T-cell (primary cell): ENCODE measurements at regions not wholly inside any gene's neighbourhood (a gene's known extent, or its start where the extent isn't known, plus 50 kb on each side); places are given as distances from the start of the nearest gene placed in this dataset.
"Not testable (repeated sequence)": the region's sequence is repeated elsewhere in the genome, so short reads cannot be mapped to it uniquely, and the experiment has no call there.

Experiments
- ATAC-seq, 4 experiments: fragments of 200-7000 bp in 3 of 4; fragments of 150-1000 bp in 1 of 4; cut with Tn5 transposase; replicated peaks in 1 of 4; 1 replicate in 3 of 4; 2 replicates in 1 of 4; pipeline ENCODE4 v1.10.0; 2021; ENCODE audit warnings: moderate library complexity in 3 of 4, mild to moderate bottlenecking in 2 of 4, moderate number of reproducible peaks in 1 of 4
- CTCF ChIA-PET, 2 donors: fragments of 300-600 bp; sonication (Branson Sonifier 250); formaldehyde crosslinking; loops; one replicate each; lab custom pipeline; 2022; ENCODE audit warnings: antibody characterized with exemption in 2 of 2; lab: Charles Lee
- POLR2A ChIA-PET, 2 donors: fragments of 300-600 bp; sonication (Branson Sonifier 250); formaldehyde crosslinking; loops; one replicate each; lab custom pipeline; 2022; ENCODE audit warnings: antibody characterized with exemption in 2 of 2; lab: Charles Lee
- DNase-seq, 35 experiments: peaks; one replicate each; pipeline versions ENCODE4 v3.0.0 to v3.0.0-alpha.2; 2013 to 2023
- H3K27ac ChIP-seq: one replicate; pipeline ENCODE4 v1.5.1; 2013; ENCODE audit warnings: low read length
- H3K27me3 ChIP-seq, 2 experiments: replicated peaks in 1 of 2; 1 replicate in 1 of 2; 2 replicates in 1 of 2; pipeline versions ENCODE4 v1.6.1 to v1.7.0; 2013; ENCODE audit warnings: low read length in 1 of 2, mixed read lengths in 1 of 2; ENCODE audit not compliant: control insufficient read depth in 2 of 2, insufficient read depth in 2 of 2; ENCODE audit errors: extremely low read depth in 1 of 2
- H3K36me3 ChIP-seq, 2 donors: 1 replicate in 1 of 2; 2 replicates in 1 of 2; pipeline versions ENCODE4 v1.6.1 to v1.7.0; 2013; ENCODE audit warnings: low read length in 1 of 2; ENCODE audit not compliant: control insufficient read depth in 2 of 2, insufficient read depth in 1 of 2; ENCODE audit errors: extremely low read depth in 1 of 2
- H3K4me1 ChIP-seq, 2 experiments: 1 replicate in 1 of 2; 2 replicates in 1 of 2; pipeline versions ENCODE4 v1.6.1 to v1.7.0; 2013; ENCODE audit warnings: low read length in 2 of 2, mixed read lengths in 1 of 2; ENCODE audit not compliant: insufficient read depth in 2 of 2, control insufficient read depth in 1 of 2; ENCODE audit errors: extremely low read depth in 1 of 2
- H3K4me3 ChIP-seq, 2 donors: 1 replicate in 1 of 2; 2 replicates in 1 of 2; pipeline versions ENCODE4 v1.5.1 to v1.7.0; 2013; ENCODE audit warnings: mild to moderate bottlenecking in 2 of 2, low read length in 1 of 2, moderate library complexity in 1 of 2; ENCODE audit not compliant: control insufficient read depth in 1 of 2; ENCODE audit errors: extremely low read depth in 1 of 2
- H3K9me3 ChIP-seq: 2 replicates; pipeline ENCODE4 v1.7.0; 2013
- H3K27ac Mint-ChIP-seq, 2 donors: one replicate each; pipeline ENCODE4 v1.8.0; 2020 to 2021; ENCODE audit warnings: mild to moderate bottlenecking in 2 of 2, mixed read lengths in 2 of 2
- H3K27me3 Mint-ChIP-seq, 2 donors: one replicate each; pipeline ENCODE4 v1.8.0; 2021 to 2022; ENCODE audit warnings: mixed read lengths in 2 of 2
- H3K36me3 Mint-ChIP-seq: one replicate; pipeline ENCODE4 v1.8.0; 2021; ENCODE audit warnings: mixed read lengths
- H3K4me1 Mint-ChIP-seq, 3 donors: one replicate each; pipeline ENCODE4 v1.8.0; 2020 to 2022; ENCODE audit warnings: mixed read lengths in 3 of 3, mild to moderate bottlenecking in 1 of 3
- H3K4me3 Mint-ChIP-seq, 3 donors: one replicate each; pipeline ENCODE4 v1.8.0; 2020 to 2022; ENCODE audit warnings: mild to moderate bottlenecking in 3 of 3, mixed read lengths in 3 of 3, moderate library complexity in 3 of 3
- H3K9me3 Mint-ChIP-seq, 3 donors: one replicate each; pipeline ENCODE4 v1.8.0; 2020 to 2022; ENCODE audit warnings: mixed read lengths in 3 of 3
- WGBS: methylation state at CpG from one replicate; pipeline ENCODE4 v1.1.5; 2013; ENCODE audit warnings: missing lambda C conversion rate; ENCODE audit not compliant: insufficient coverage; 5-methylcytosine and 5-hydroxymethylcytosine counted together

- CTCF ChIA-PET, result no interaction called here
- no peaks in the 10 kb centered on the region for H3K36me3 Mint-ChIP-seq
- 73% methylated on average over 2 of the region's 5 CpGs for WGBS
- Histone ChIP-seq H3K27ac (no peak overlapping the region), H3K4me1 (no peaks in the 10 kb centered on the region), H3K4me3 (no peak overlapping the region), H3K27me3 (no peaks in the 10 kb centered on the region), H3K36me3 (no peaks in the 10 kb centered on the region), H3K9me3 (no peaks in the 10 kb centered on the region)
- no peaks in the 10 kb centered on the region for H3K27me3 Mint-ChIP-seq
- no peaks in the 10 kb centered on the region for H3K4me1 Mint-ChIP-seq
- H3K4me3 Mint-ChIP-seq, result no peak overlapping the region
- no peaks in the 10 kb centered on the region for H3K9me3 Mint-ChIP-seq
- peak in 2 of 4 experiments; percentile 46 to 51 for ATAC-seq
- DNase-seq, result peak in 28 of 35 experiments; percentile 0 to 52 (median 16)
- H3K27ac Mint-ChIP-seq, result no peak overlapping the region
- POLR2A ChIA-PET, result no interaction called here
Measured at GRCh38 chr4:98828801-98829200, 100.1 kb downstream of the EIF4E start.

- Histone ChIP-seq H3K36me3 (no peaks in the 10 kb centered on the region), H3K27ac (no peak overlapping the region), H3K9me3 (no peaks in the 10 kb centered on the region), H3K4me3 (no peak overlapping the region), H3K27me3 (no peaks in the 10 kb centered on the region), H3K4me1 (no peaks in the 10 kb centered on the region)
- Mint-ChIP-seq H3K27me3 (no peaks in the 10 kb centered on the region), H3K36me3 (no peaks in the 10 kb centered on the region), H3K9me3 (no peaks in the 10 kb centered on the region), H3K4me1 (no peaks in the 10 kb centered on the region), H3K27ac (no peak overlapping the region), H3K4me3 (no peak overlapping the region)
- WGBS, result 79% methylated on average over 2 of the region's 3 CpGs
- no peak for ATAC-seq
- POLR2A ChIA-PET, result no interaction called here
- no peak for DNase-seq
- CTCF ChIA-PET, result no interaction called here
Measured at GRCh38 chr4:98827661-98828060, 101.3 kb downstream of the EIF4E start.

GRCh38 chr4:98822144-98822543 lies 106.8 kb downstream of the EIF4E start:
- Mint-ChIP-seq H3K4me1 (no peaks in the 10 kb centered on the region), H3K36me3 (no peaks in the 10 kb centered on the region), H3K4me3 (no peak overlapping the region), H3K27me3 (no peaks in the 10 kb centered on the region), H3K27ac (no peak overlapping the region), H3K9me3 (no peaks in the 10 kb centered on the region)
- DNase-seq, result no peak
- ChIA-PET POLR2A (interaction anchor here (0.6 to 0.7 kb wide), 3 partner anchors 480 to 1072 kb away, joined by 5 to 7 read pairs (median 5); no protein-coding TSS in a partner anchor), CTCF (interaction anchor here in 1 of 2 donors (1.3 kb wide), 1 partner anchor 353 kb away, joined by 3 read pairs; no protein-coding TSS in a partner anchor)
- no peak for ATAC-seq
- Histone ChIP-seq H3K9me3 (no peaks in the 10 kb centered on the region), H3K4me1 (no peaks in the 10 kb centered on the region), H3K36me3 (no peaks in the 10 kb centered on the region), H3K27me3 (no peaks in the 10 kb centered on the region), H3K27ac (no peak overlapping the region), H3K4me3 (no peak overlapping the region)
- no CpG with 5 or more reads among the region's 4 CpGs for WGBS

GRCh38 chr4:98818116-98818515 lies 110.8 kb downstream of the EIF4E start:
- H3K9me3 Mint-ChIP-seq, H3K27me3 ChIP-seq, H3K27ac ChIP-seq, H3K4me3 Mint-ChIP-seq, H3K9me3 ChIP-seq, H3K27me3 Mint-ChIP-seq, H3K4me1 ChIP-seq, POLR2A ChIA-PET, H3K27ac Mint-ChIP-seq, H3K4me1 Mint-ChIP-seq, H3K4me3 ChIP-seq, ATAC-seq, H3K36me3 ChIP-seq, H3K36me3 Mint-ChIP-seq, CTCF ChIA-PET, DNase-seq: not testable (repeated sequence)
- WGBS, result no CpG with 5 or more reads among the region's 1 CpG

- Mint-ChIP-seq H3K4me1 (no peaks in the 10 kb centered on the region), H3K36me3 (no peaks in the 10 kb centered on the region), H3K4me3 (no peak overlapping the region), H3K27ac (no peak overlapping the region), H3K9me3 (no peaks in the 10 kb centered on the region), H3K27me3 (peaks cover 0 to 1% of the 10 kb centered on the region in 2 donors)
- H3K36me3 ChIP-seq, result no peaks in the 10 kb centered on the region
- WGBS, result no CpG with 5 or more reads among the region's 1 CpG
- ChIA-PET CTCF (no interaction called here), POLR2A (no interaction called here)
- no peaks in the 10 kb centered on the region for H3K4me1 ChIP-seq
- no peaks in the 10 kb centered on the region for H3K27me3 ChIP-seq
- ATAC-seq (no peak), DNase-seq (no peak)
- no peak overlapping the region for H3K4me3 ChIP-seq
- no peak overlapping the region for H3K27ac ChIP-seq
- H3K9me3 ChIP-seq, result no peaks in the 10 kb centered on the region
Measured at GRCh38 chr4:98816816-98817215, 112.1 kb downstream of the EIF4E start.

GRCh38 chr4:98816386-98816785 lies 112.5 kb downstream of the EIF4E start:
- H3K27ac Mint-ChIP-seq, result no peak overlapping the region
- H3K27ac ChIP-seq, result no peak overlapping the region
- H3K4me3 Mint-ChIP-seq, result no peak overlapping the region
- no peaks in the 10 kb centered on the region for H3K36me3 ChIP-seq
- H3K27me3 Mint-ChIP-seq, result peaks cover 0 to 1% of the 10 kb centered on the region in 2 donors
- no peaks in the 10 kb centered on the region for H3K36me3 Mint-ChIP-seq
- H3K27me3 ChIP-seq, result no peaks in the 10 kb centered on the region
- ATAC-seq (no peak), DNase-seq (no peak)
- no peaks in the 10 kb centered on the region for H3K4me1 Mint-ChIP-seq
- no peaks in the 10 kb centered on the region for H3K9me3 ChIP-seq
- POLR2A ChIA-PET, result no interaction called here
- H3K9me3 Mint-ChIP-seq, result no peaks in the 10 kb centered on the region
- CTCF ChIA-PET, result no interaction called here
- no peak overlapping the region for H3K4me3 ChIP-seq
- no peaks in the 10 kb centered on the region for H3K4me1 ChIP-seq

- Mint-ChIP-seq H3K36me3 (peaks cover 1% of the 10 kb centered on the region), H3K4me3 (no peak overlapping the region)
- CTCF ChIA-PET, result no interaction called here
Measured at GRCh38 chr4:98804403-98804802, 124.5 kb downstream of the EIF4E start.

More at GRCh38 chr4:98804403-98804802, 124.5 kb downstream of the EIF4E start:
- no peak overlapping the region for H3K4me3 ChIP-seq
- WGBS, result no CpG with 5 or more reads among the region's 2 CpGs
- no peak for DNase-seq
- ATAC-seq, result no peak
- Mint-ChIP-seq H3K27me3 (no peaks in the 10 kb centered on the region), H3K4me1 (no peaks in the 10 kb centered on the region), H3K9me3 (no peaks in the 10 kb centered on the region), H3K27ac (no peak overlapping the region)
- H3K4me1 ChIP-seq, result no peaks in the 10 kb centered on the region
- POLR2A ChIA-PET, result no interaction called here
- no peak overlapping the region for H3K27ac ChIP-seq
- no peaks in the 10 kb centered on the region for H3K27me3 ChIP-seq
- H3K9me3 ChIP-seq, result no peaks in the 10 kb centered on the region
- H3K36me3 ChIP-seq, result no peaks in the 10 kb centered on the region
